Neutrophil (primary cell): ENCODE measurements at regions not wholly inside any gene's neighbourhood (a gene's known extent, or its start where the extent isn't known, plus 50 kb on each side); places are given as distances from the start of the nearest gene placed in this dataset.

ENCODE experiments used
- H3K27ac ChIP-seq: fragments of 200-600 bp; sonication (generic); 2 replicates; pipeline ENCODE4 v1.5.1; 2016; ENCODE audit warnings: mild to moderate bottlenecking, moderate library complexity
- H3K27me3 ChIP-seq: fragments of 200-600 bp; sonication (generic); 2 replicates; pipeline ENCODE4 v1.6.0; 2016; ENCODE audit warnings: mild to moderate bottlenecking
- H3K36me3 ChIP-seq: fragments of 200-600 bp; sonication (generic); 2 replicates; pipeline ENCODE4 v1.5.1; 2017
- H3K4me1 ChIP-seq, 2 experiments: fragments of 200-600 bp in 1 of 2; sonication (generic) in 1 of 2; 1 replicate in 1 of 2; 2 replicates in 1 of 2; pipeline versions ENCODE4 v1.5.1 to v1.6.1; 2013 to 2016; ENCODE audit warnings: low read depth in 1 of 2, low read length in 1 of 2, mild to moderate bottlenecking in 1 of 2, moderate library complexity in 1 of 2; ENCODE audit not compliant: control insufficient read depth in 1 of 2, insufficient read depth in 1 of 2
- H3K4me3 ChIP-seq, 2 experiments: fragments of 200-600 bp in 1 of 2; sonication (generic) in 1 of 2; 1 replicate in 1 of 2; 2 replicates in 1 of 2; pipeline ENCODE4 v1.5.1; 2013 to 2016; ENCODE audit warnings: low read depth in 1 of 2, low read length in 1 of 2, mild to moderate bottlenecking in 1 of 2, moderate library complexity in 1 of 2
- H3K9me3 ChIP-seq: fragments of 200-600 bp; sonication (generic); 2 replicates; pipeline ENCODE4 v1.5.1; 2016
- TF ChIP-seq, protein P1 (sequence below): fragments of 200-600 bp; sonication (generic); IDR thresholded peaks from 2 replicates; pipeline ENCODE4 v1.5.1; 2016; ENCODE audit warnings: antibody characterized with exemption

DNA sequence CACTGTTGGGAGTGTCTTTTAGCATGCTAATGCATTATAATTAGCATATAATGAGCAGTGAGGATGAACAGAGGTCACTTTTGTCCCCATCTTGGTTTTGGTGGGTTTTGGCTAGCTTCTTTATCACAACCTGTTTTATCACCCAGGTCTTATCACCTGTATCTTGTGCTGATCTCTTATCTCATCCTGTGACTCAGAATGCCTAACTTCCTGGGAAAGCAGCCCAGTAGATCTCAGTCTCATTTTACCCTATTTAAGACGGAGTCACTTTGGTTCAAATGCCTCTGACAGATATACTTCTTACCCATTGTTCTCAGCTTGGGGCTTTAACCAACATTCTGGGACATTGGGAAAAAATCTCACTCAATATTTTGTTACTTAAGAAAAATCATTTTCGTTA, 348.7 kb downstream of the PBX1 start:
- Histone ChIP-seq H3K4me3 (no peak overlapping the region), H3K9me3 (no peaks in the 10 kb centered on the region), H3K27ac (no peak overlapping the region), H3K27me3 (no peaks in the 10 kb centered on the region), H3K4me1 (no peaks in the 10 kb centered on the region), H3K36me3 (no peaks in the 10 kb centered on the region)
- TF ChIP-seq, protein P1, sequence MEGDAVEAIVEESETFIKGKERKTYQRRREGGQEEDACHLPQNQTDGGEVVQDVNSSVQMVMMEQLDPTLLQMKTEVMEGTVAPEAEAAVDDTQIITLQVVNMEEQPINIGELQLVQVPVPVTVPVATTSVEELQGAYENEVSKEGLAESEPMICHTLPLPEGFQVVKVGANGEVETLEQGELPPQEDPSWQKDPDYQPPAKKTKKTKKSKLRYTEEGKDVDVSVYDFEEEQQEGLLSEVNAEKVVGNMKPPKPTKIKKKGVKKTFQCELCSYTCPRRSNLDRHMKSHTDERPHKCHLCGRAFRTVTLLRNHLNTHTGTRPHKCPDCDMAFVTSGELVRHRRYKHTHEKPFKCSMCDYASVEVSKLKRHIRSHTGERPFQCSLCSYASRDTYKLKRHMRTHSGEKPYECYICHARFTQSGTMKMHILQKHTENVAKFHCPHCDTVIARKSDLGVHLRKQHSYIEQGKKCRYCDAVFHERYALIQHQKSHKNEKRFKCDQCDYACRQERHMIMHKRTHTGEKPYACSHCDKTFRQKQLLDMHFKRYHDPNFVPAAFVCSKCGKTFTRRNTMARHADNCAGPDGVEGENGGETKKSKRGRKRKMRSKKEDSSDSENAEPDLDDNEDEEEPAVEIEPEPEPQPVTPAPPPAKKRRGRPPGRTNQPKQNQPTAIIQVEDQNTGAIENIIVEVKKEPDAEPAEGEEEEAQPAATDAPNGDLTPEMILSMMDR: no peak

DNA sequence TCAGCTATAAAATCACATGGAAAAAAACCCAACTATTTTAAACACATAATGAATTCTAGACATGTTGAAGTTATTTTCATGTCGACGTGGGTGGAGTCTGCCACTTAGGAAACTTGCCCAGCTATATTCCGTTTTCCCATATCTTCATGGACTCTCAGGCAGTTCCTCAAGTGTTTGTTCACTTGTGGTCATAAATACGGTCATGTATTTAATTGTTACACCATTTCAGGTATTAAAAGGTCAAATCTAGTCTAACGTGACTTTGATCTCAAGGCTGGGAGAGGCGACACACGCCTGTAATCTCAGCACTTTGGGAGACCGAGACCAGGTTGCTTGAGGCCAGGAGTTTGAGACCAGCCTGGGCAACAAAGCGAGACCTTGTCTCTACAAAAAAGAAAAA, 346.9 kb downstream of the PBX1 start:
- Histone ChIP-seq H3K27me3 (no peaks in the 10 kb centered on the region), H3K4me1 (no peaks in the 10 kb centered on the region), H3K36me3 (no peaks in the 10 kb centered on the region), H3K27ac (no peak overlapping the region), H3K4me3 (no peak overlapping the region), H3K9me3 (no peaks in the 10 kb centered on the region)
- TF ChIP-seq, protein P1: no peak

DNA sequence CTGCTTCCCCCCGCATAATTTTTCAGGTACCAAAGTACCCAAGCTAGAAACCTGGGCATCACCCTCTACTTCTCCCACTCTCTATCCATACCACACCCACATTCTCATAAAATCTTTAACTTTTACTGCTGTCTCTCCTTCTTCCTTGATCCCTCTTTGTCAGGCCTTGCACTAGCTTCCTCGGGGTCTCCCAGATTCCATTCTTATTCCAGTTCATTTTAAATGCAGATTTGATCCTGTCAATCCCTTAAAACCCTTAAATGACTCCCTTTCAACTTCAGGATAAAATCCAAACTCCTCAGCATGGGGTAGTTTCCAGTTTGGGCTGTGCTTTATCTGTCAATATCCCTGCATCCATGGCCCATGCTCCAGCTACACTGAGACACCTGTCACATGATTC, 343.5 kb downstream of the PBX1 start:
- no peaks in the 10 kb centered on the region for H3K27me3 ChIP-seq
- TF ChIP-seq, protein P1: no peak

More for the DNA sequence above, 343.5 kb downstream of the PBX1 start:
- Histone ChIP-seq H3K4me3 (no peak overlapping the region), H3K36me3 (no peaks in the 10 kb centered on the region), H3K4me1 (no peaks in the 10 kb centered on the region), H3K9me3 (no peaks in the 10 kb centered on the region), H3K27ac (no peak overlapping the region)
